ENCODE measurements at regions not wholly inside any gene's neighbourhood (a gene's known extent, or its start where the extent isn't known, plus 50 kb on each side); places are given as distances from the start of the nearest gene placed in this dataset.

- no peak for DNase-seq
Observed at GRCh38 chr10:78867555-78867939, 201.2 kb upstream of the ZMIZ1 start.

- DNase-seq: no peak
Observed at GRCh38 chr10:78868048-78868447, 200.7 kb upstream of the ZMIZ1 start.

DNA sequence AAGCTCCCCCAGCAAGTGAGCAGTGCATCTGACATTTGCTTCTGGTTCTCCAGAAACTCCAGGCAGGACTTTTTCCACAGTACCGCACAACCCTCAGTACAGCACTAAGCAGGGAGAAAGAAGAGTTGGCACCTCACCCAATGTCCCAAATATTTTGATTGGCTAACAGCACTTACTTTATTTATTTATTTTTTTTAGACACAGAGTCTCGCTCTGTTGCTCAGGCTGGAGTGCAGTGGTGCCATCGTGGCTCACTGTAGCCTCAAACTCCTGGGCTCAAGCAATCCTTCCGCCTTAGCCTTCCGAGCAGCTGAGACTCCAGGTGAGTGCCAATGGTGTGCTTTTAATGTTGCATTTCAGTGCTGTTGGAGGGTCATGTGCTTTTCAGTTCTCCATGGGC, 200.3 kb upstream of the ZMIZ1 start:
- DNase-seq: no peak

DNA sequence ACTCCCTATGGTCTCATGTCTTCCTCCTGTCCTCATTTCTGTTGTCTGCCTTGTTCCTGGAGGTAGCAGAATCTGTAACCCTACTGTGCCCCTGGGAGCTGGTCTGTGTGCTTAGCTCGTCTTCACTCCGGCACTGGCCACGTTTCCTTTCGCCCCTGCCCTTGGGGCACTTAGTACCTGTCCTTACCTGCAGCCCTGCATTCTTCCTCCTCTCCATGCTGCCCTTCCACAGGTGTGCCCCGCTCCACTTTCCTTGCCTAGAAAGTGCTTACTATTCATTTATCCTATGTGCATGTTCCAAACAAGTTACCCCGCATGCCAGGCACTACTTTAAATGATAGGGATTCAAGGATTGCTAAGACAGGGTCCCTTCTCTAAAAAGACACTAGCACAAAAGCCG, 199.9 kb upstream of the ZMIZ1 start:
- DNase-seq: no peak

GRCh38 chr10:78869508-78870454, 199.0 kb upstream of the ZMIZ1 start:
- DNase-seq: no peak

- DNase-seq: no peak
Observed at GRCh38 chr10:78870458-78870857, 198.3 kb upstream of the ZMIZ1 start.

DNA sequence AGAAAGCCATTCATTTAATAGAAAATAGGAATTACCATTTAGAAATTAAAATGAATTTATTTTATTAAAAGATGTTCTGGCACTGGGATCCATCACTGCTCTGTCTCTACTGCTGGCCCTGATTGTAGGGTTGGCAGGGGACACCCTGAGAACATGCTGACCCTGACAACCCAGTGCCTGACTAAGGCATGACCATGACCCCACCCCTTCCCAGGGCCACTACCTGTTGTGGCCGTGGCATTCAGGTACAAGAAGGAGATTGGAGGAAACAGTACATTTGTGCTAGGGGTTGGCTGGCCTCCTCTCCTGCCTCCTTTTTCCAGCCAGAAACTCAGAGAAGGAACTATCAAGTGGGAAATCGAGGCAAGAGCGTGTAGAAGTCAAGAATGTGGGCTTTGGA, 197.0 kb upstream of the ZMIZ1 start:
- no peak for DNase-seq

DNA sequence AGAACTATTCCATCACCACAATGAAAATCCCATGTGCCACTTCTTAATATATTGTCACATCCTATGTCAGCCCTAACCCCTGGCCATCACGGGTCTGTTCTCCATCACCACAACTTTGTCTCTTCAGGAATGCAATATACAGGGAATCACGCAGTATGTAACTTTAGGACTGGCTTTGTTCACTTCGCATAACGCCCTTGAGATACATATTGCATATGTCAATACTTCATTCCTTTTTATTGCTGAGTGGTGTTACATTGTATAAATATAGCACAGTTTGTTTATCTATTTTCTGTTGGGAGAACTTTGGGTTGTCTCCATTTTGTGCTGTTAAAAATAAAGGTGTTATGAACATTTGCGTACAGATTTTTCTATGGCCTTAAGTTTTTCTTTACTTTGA, 195.4 kb upstream of the ZMIZ1 start:
- DNase-seq: no peak

DNA sequence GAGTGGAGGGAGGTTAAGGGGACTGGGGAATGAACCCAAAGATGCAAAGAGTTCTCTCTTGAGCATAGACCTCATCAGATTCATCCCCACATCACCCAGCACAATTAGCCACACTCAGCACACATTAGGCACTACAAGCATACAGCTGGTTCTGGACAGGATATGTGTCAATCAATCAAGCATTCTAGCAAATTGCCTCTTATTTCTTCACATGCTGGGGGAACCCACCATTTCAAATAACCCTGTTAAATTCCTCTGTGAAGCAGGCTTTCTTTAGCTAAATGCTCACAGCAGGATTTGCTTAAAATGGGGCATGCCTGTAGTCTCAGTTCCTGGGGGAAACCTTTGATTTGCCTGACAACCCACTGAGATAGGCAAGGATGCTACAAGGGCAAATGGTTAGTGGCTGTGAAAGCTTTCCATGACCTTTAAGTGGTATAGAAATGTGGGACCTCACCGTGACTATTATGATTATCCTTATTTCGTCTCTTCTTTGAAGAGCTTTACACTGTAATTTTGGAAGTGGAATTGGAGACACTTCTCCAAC, 193.4 kb upstream of the ZMIZ1 start:
- no peak for DNase-seq

- no peak for DNase-seq
Observed at GRCh38 chr10:78875932-78876331, 192.8 kb upstream of the ZMIZ1 start.

DNA sequence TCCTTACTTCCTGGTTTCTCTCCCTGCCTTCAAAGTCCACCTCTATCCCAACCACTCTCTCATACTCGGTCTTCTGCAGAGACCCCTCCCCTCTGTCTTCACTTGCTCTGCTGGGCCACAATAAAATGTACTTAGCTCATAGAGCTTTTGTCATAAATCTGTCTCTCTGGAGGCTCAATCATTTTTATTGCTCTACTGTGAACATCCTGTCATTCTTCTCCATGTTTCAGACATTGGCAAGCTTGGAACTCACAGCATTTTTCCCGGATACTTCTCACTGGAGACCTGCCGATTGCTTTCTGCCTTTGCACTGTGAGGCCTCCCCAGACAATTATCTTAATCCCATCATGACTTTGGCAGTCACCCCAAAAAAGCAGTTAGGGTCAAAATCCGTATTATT, 192.3 kb upstream of the ZMIZ1 start:
- DNase-seq: no peak

DNA sequence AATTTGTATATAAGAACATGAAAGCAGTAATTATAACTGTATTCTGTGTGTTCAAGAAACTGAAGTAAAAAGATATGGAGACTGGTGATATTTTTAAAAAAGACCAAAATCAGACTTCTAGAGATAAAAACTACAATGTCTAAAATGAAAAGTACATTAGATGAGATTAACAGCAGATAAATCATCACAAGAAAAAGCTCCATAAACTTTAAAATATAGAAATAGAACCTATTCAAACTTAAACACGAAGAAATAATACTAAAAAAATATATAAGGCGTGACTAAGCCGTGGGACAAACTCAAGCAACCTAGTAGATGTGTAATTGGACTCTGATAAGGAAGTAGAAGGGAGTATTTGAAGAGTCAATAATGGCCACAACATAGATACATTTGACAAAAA, 189.1 kb upstream of the ZMIZ1 start:
- no peak for DNase-seq

GRCh38 chr10:78886129-78886528, 182.6 kb upstream of the ZMIZ1 start:
- no peak for DNase-seq

DNA sequence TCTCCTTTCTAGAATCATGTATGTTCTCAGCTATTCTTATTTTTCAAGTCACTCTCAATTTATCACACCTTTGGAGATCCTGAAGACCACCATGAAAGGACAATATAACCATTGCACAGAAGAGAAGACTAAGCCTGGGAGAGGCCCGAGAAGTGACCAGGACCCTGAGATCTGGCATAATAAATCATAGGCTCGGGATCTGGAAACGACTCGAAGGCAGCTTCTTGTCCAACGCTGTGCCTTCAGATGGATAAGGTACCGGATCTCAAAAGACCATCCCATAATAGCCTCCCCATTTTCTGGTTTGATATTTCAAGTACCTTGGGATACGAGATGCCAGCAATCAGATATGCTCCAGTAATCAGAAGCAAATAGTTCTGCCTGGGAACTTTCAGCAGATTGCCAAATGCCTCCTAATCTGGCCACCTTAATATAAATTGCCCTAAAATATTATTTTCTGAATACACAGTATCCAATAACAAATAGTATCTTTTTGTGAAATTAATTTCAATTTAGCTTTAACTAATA, 179.2 kb upstream of the ZMIZ1 start:
- no peak for DNase-seq

- no peak for DNase-seq
Observed at GRCh38 chr10:78890506-78890905, 178.3 kb upstream of the ZMIZ1 start.

DNA sequence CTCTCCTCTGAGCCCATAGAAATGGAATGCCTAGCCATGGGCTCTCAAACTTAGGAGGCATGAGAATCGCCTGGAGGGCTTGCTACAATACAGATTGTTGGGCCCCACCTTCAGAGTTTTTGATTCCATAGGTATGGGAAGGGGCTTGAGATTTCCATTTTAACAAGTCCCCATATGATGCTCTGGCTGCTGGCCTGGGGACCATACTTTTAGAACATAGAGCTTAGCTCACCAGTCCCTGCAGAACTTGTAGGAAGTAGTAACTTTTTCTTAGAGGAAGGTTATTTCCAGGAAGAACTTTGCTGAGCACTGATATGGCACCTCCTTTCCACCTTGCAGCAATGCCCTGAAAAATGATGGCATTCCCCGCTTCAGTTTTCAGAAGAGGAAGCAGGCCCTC, 177.0 kb upstream of the ZMIZ1 start:
- DNase-seq: peak in 1 of 2 donors; percentile 11

- DNase-seq: peak; percentile 71 to 72
Observed at GRCh38 chr10:78892338-78893176, 176.2 kb upstream of the ZMIZ1 start.

DNA sequence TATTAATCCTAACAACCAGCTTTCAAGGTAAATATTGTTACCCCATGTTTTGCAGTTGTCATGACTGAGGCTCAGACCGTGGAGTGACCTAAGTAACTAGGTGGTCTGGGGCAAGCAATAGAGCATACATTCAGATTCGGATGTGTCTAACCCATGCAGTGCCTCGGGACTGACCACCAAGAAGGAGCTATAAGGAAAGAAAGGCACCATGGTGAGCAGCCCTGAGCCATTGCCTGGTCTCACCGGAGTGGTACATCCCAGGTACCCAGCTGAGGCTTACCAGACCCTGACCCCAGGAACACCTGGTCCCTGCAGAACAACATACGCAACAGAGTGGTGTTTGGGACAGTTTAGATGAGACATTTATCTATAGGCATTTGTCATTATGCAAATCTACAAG, 175.5 kb upstream of the ZMIZ1 start:
- no peak for DNase-seq

- DNase-seq: no peak
Observed at GRCh38 chr10:78894089-78894840, 174.5 kb upstream of the ZMIZ1 start.

DNA sequence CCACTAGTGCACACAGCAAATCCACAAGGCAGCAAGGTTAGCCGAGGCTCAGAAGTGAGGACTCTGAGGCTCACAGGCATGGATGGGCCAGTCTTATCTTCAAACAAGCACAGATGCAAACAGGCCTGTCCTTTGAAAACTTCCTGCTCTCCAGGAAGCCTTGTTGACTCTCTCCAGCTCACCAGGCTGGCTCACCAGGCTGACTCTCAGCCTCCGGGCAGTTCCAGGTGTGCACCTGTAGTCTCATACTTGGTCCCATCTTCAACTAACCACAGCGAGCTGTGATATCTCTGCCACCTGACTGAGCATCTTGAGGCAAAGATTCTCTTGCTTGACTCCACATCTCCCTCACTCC, 173.9 kb upstream of the ZMIZ1 start:
- DNase-seq: no peak

DNA sequence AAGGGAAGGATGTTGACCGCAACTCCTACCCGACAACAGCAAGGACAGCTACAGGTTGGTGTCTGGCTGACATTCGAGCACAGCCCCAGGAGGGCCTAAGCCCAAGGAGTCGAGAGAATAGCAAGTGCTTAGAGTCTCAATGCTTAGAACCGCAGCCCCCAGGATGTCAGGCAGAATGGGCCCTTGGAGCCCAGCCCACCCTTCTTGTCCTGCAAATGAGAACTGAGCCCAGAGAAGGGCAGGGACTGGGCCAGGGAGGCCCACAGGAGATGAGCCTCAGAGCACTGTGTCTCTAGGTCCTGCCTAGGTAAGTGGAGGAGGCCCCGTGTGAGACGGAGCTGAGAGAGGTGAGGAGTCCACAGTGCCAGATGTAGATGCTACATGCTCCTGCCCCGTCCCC, 173.3 kb upstream of the ZMIZ1 start:
- no peak for DNase-seq

GRCh38 chr10:78896159-78896928, 172.4 kb upstream of the ZMIZ1 start:
- no peak for DNase-seq

All from inflammatory macrophage (primary cell).